Naive thymus-derived CD4-positive, alpha-beta T cell (primary cell): ENCODE measurements at regions not wholly inside any gene's neighbourhood (a gene's known extent, or its start where the extent isn't known, plus 50 kb on each side); places are given as distances from the start of the nearest gene placed in this dataset.

Source experiments
- ATAC-seq: fragments of 150-1000 bp; cut with Tn5 transposase; 2 replicates; pipeline ENCODE4 v1.10.0; 2021; ENCODE audit warnings: mild to moderate bottlenecking, moderate library complexity
- CTCF ChIA-PET: fragments of 350-600 bp; sonication (Branson Sonifier 250); formaldehyde crosslinking; loops from one replicate; lab custom pipeline; 2021; ENCODE audit warnings: antibody characterized with exemption; lab: Charles Lee
- POLR2A ChIA-PET: fragments of 350-600 bp; sonication (Branson Sonifier 250); formaldehyde crosslinking; loops from one replicate; lab custom pipeline; 2021; ENCODE audit warnings: antibody characterized with exemption, inconsistent platforms; lab: Charles Lee
- DNase-seq, 9 donors: peaks; one replicate each; pipeline versions ENCODE4 v3.0.0 to v3.0.0-alpha.2; 2020 to 2022; ENCODE audit warnings: mixed read lengths in 1 of 9
- H3K27ac ChIP-seq: one replicate; pipeline ENCODE4 v1.7.0; 2013; ENCODE audit warnings: mild to moderate bottlenecking, low read depth, low read length, moderate library complexity
- H3K27me3 ChIP-seq, 2 donors: one replicate each; pipeline ENCODE4 v1.7.0; 2013; ENCODE audit warnings: low read length in 2 of 2, mild to moderate bottlenecking in 2 of 2, moderate library complexity in 2 of 2; ENCODE audit not compliant: control insufficient read depth in 2 of 2, insufficient read depth in 2 of 2
- H3K36me3 ChIP-seq, 3 experiments: 1 replicate in 2 of 3; 2 replicates in 1 of 3; pipeline ENCODE4 v1.7.0; 2013; ENCODE audit warnings: low read length in 3 of 3, mild to moderate bottlenecking in 3 of 3, moderate library complexity in 1 of 3; ENCODE audit not compliant: insufficient read depth in 3 of 3, control insufficient read depth in 2 of 3
- H3K4me1 ChIP-seq, 2 donors: one replicate each; pipeline ENCODE4 v1.7.0; 2013; ENCODE audit warnings: low read length in 2 of 2, mild to moderate bottlenecking in 2 of 2, moderate library complexity in 1 of 2; ENCODE audit not compliant: control insufficient read depth in 2 of 2, insufficient read depth in 2 of 2
- H3K4me3 ChIP-seq: 2 replicates; pipeline ENCODE4 v1.7.0; 2013; ENCODE audit warnings: mild to moderate bottlenecking, low read length
- H3K9me3 ChIP-seq, 3 experiments: 1 replicate in 2 of 3; 2 replicates in 1 of 3; pipeline ENCODE4 v1.7.0; 2013; ENCODE audit warnings: low read length in 3 of 3; ENCODE audit not compliant: control insufficient read depth in 2 of 3
- H3K27ac Mint-ChIP-seq, 9 donors: one replicate each; pipeline ENCODE4 v1.8.0; 2020 to 2022; ENCODE audit warnings: mixed read lengths in 9 of 9, mild to moderate bottlenecking in 8 of 9, moderate library complexity in 5 of 9, inconsistent platforms in 2 of 9
- H3K27me3 Mint-ChIP-seq, 5 donors: one replicate each; pipeline ENCODE4 v1.8.0; 2021 to 2022; ENCODE audit warnings: mixed read lengths in 5 of 5, mild to moderate bottlenecking in 1 of 5
- H3K36me3 Mint-ChIP-seq, 5 donors: one replicate each; pipeline ENCODE4 v1.8.0; 2020 to 2022; ENCODE audit warnings: mixed read lengths in 5 of 5, mild to moderate bottlenecking in 3 of 5, inconsistent platforms in 1 of 5
- H3K4me1 Mint-ChIP-seq, 7 donors: one replicate each; pipeline ENCODE4 v1.8.0; 2020 to 2022; ENCODE audit warnings: mixed read lengths in 7 of 7, mild to moderate bottlenecking in 3 of 7, inconsistent platforms in 1 of 7
- H3K4me3 Mint-ChIP-seq, 10 donors: one replicate each; pipeline ENCODE4 v1.8.0; 2020 to 2022; ENCODE audit warnings: mild to moderate bottlenecking in 10 of 10, mixed read lengths in 10 of 10, moderate library complexity in 6 of 10, inconsistent platforms in 2 of 10
- H3K9me3 Mint-ChIP-seq, 11 donors: one replicate each; pipeline ENCODE4 v1.8.0; 2020 to 2022; ENCODE audit warnings: mixed read lengths in 11 of 11, mild to moderate bottlenecking in 4 of 11, inconsistent platforms in 1 of 11, moderate library complexity in 1 of 11
- intact Hi-C, 2 donors: fragments of 100-400 bp; cut with micrococcal nuclease; formaldehyde crosslinking; loops; one replicate each; pipeline ENCODE4 v1.15.1; 2023

- H3K4me1 Mint-ChIP-seq = no peaks in the 10 kb centered on the region
- no peaks in the 10 kb centered on the region for H3K27me3 Mint-ChIP-seq
- intact Hi-C loops = no loop called here
- Histone ChIP-seq H3K4me3 (no peak overlapping the region), H3K36me3 (no peaks in the 10 kb centered on the region), H3K27me3 (no peaks in the 10 kb centered on the region), H3K27ac (no peak overlapping the region), H3K4me1 (no peaks in the 10 kb centered on the region), H3K9me3 (no peaks in the 10 kb centered on the region)
- no peaks in the 10 kb centered on the region for H3K36me3 Mint-ChIP-seq
- ChIA-PET POLR2A (no interaction called here), CTCF (no interaction called here)
- H3K4me3 Mint-ChIP-seq = no peak overlapping the region
- no peak overlapping the region for H3K27ac Mint-ChIP-seq
- ATAC-seq (no peak), DNase-seq (no peak)
- H3K9me3 Mint-ChIP-seq = peaks cover 0 to 19% (median 6%) of the 10 kb centered on the region in 11 donors
Observed at GRCh38 chr3:89571298-89571697, 463.9 kb downstream of the EPHA3 start.

GRCh38 chr3:89571707-89572106, 464.3 kb downstream of the EPHA3 start:
- CTCF ChIA-PET = no interaction called here
- Mint-ChIP-seq H3K4me1 (no peaks in the 10 kb centered on the region), H3K36me3 (no peaks in the 10 kb centered on the region), H3K27me3 (no peaks in the 10 kb centered on the region), H3K4me3 (no peak overlapping the region), H3K9me3 (peaks cover 0 to 15% (median 5%) of the 10 kb centered on the region in 11 donors), H3K27ac (no peak overlapping the region)
- POLR2A ChIA-PET = no interaction called here
- intact Hi-C loops = no loop called here
- no peaks in the 10 kb centered on the region for H3K36me3 ChIP-seq
- ATAC-seq (no peak), DNase-seq (no peak)
- no peaks in the 10 kb centered on the region for H3K9me3 ChIP-seq
- no peaks in the 10 kb centered on the region for H3K4me1 ChIP-seq
- H3K27me3 ChIP-seq = no peaks in the 10 kb centered on the region
- H3K27ac ChIP-seq = no peak overlapping the region
- H3K4me3 ChIP-seq = no peak overlapping the region

- ChIA-PET CTCF (no interaction called here), POLR2A (no interaction called here)
- no peak for DNase-seq
- Mint-ChIP-seq H3K27ac (no peak overlapping the region), H3K27me3 (no peaks in the 10 kb centered on the region), H3K36me3 (no peaks in the 10 kb centered on the region), H3K4me3 (no peak overlapping the region), H3K9me3 (peaks cover 0 to 13% (median 5%) of the 10 kb centered on the region in 11 donors), H3K4me1 (no peaks in the 10 kb centered on the region)
- Histone ChIP-seq H3K27me3 (no peaks in the 10 kb centered on the region), H3K4me3 (no peak overlapping the region), H3K36me3 (no peaks in the 10 kb centered on the region), H3K9me3 (no peaks in the 10 kb centered on the region), H3K4me1 (no peaks in the 10 kb centered on the region), H3K27ac (no peak overlapping the region)
- ATAC-seq = no peak
- intact Hi-C loops = no loop called here
Observed at GRCh38 chr3:89572261-89572660, 464.8 kb downstream of the EPHA3 start.

- H3K36me3 Mint-ChIP-seq = no peaks in the 10 kb centered on the region
- peaks cover 0 to 13% (median 0%) of the 10 kb centered on the region in 11 donors for H3K9me3 Mint-ChIP-seq
- Histone ChIP-seq H3K9me3 (no peaks in the 10 kb centered on the region), H3K27ac (no peak overlapping the region), H3K36me3 (no peaks in the 10 kb centered on the region), H3K4me3 (no peak overlapping the region), H3K27me3 (no peaks in the 10 kb centered on the region), H3K4me1 (no peaks in the 10 kb centered on the region)
- intact Hi-C loops = no loop called here
- ATAC-seq = no peak
- ChIA-PET POLR2A (no interaction called here), CTCF (no interaction called here)
- DNase-seq = no peak
- no peaks in the 10 kb centered on the region for H3K4me1 Mint-ChIP-seq
- H3K27me3 Mint-ChIP-seq = no peaks in the 10 kb centered on the region
- no peak overlapping the region for H3K4me3 Mint-ChIP-seq
- H3K27ac Mint-ChIP-seq = no peak overlapping the region
Observed at GRCh38 chr3:89576417-89576816, 469.0 kb downstream of the EPHA3 start.

GRCh38 chr3:89577637-89578530, 470.5 kb downstream of the EPHA3 start:
- Histone ChIP-seq H3K4me3 (no peak overlapping the region), H3K4me1 (no peaks in the 10 kb centered on the region), H3K9me3 (no peaks in the 10 kb centered on the region), H3K27me3 (no peaks in the 10 kb centered on the region), H3K27ac (no peak overlapping the region), H3K36me3 (no peaks in the 10 kb centered on the region)
- ChIA-PET POLR2A (no interaction called here), CTCF (no interaction called here)
- intact Hi-C loops = no loop called here
- peaks cover 0 to 18% (median 0%) of the 10 kb centered on the region in 11 donors for H3K9me3 Mint-ChIP-seq
- H3K27me3 Mint-ChIP-seq = no peaks in the 10 kb centered on the region
- ATAC-seq (no peak), DNase-seq (no peak)
- H3K4me3 Mint-ChIP-seq = no peak overlapping the region
- no peak overlapping the region for H3K27ac Mint-ChIP-seq
- H3K36me3 Mint-ChIP-seq = no peaks in the 10 kb centered on the region
- no peaks in the 10 kb centered on the region for H3K4me1 Mint-ChIP-seq

- Histone ChIP-seq H3K27ac (no peak overlapping the region), H3K4me1 (no peaks in the 10 kb centered on the region), H3K9me3 (no peaks in the 10 kb centered on the region), H3K4me3 (no peak overlapping the region), H3K36me3 (no peaks in the 10 kb centered on the region), H3K27me3 (no peaks in the 10 kb centered on the region)
- intact Hi-C loops = no loop called here
- Mint-ChIP-seq H3K27me3 (no peaks in the 10 kb centered on the region), H3K36me3 (no peaks in the 10 kb centered on the region), H3K9me3 (peaks cover 0 to 9% (median 0%) of the 10 kb centered on the region in 11 donors), H3K4me1 (no peaks in the 10 kb centered on the region), H3K4me3 (no peak overlapping the region), H3K27ac (no peak overlapping the region)
- ATAC-seq (no peak), DNase-seq (no peak)
- ChIA-PET POLR2A (no interaction called here), CTCF (no interaction called here)
Observed at GRCh38 chr3:89580859-89581258, 473.4 kb downstream of the EPHA3 start.

- Mint-ChIP-seq H3K27me3 (no peaks in the 10 kb centered on the region), H3K27ac (no peak overlapping the region), H3K4me1 (no peaks in the 10 kb centered on the region), H3K9me3 (peaks cover 0 to 24% (median 5%) of the 10 kb centered on the region in 11 donors), H3K4me3 (no peak overlapping the region), H3K36me3 (no peaks in the 10 kb centered on the region)
- DNase-seq (no peak), ATAC-seq (no peak)
- Histone ChIP-seq H3K4me3 (no peak overlapping the region), H3K4me1 (no peaks in the 10 kb centered on the region), H3K27me3 (no peaks in the 10 kb centered on the region), H3K27ac (no peak overlapping the region), H3K36me3 (no peaks in the 10 kb centered on the region), H3K9me3 (no peaks in the 10 kb centered on the region)
- intact Hi-C loops = no loop called here
- ChIA-PET CTCF (no interaction called here), POLR2A (no interaction called here)
Observed at GRCh38 chr3:89584398-89584797, 477.0 kb downstream of the EPHA3 start.
